AG09309 (cell line): ENCODE measurements at regions not wholly inside any gene's neighbourhood (a gene's known extent, or its start where the extent isn't known, plus 50 kb on each side); places are given as distances from the start of the nearest gene placed in this dataset.

Experiments
- DNase-seq: peaks from one replicate; pipeline ENCODE4 v3.0.0-alpha.2; 2010; ENCODE audit warnings: low read depth
- H3K4me3 ChIP-seq: 2 replicates; pipeline ENCODE4 v1.5.1; 2011; ENCODE audit warnings: mild to moderate bottlenecking, low read depth, low read length, moderate library complexity; ENCODE audit not compliant: control insufficient read depth
- CTCF ChIP-seq: IDR thresholded peaks from 2 replicates; pipeline ENCODE4 v1.5.1; 2011; ENCODE audit warnings: mild to moderate bottlenecking, low read depth, low read length, inconsistent platforms; ENCODE audit not compliant: insufficient read depth, control insufficient read depth; ENCODE audit errors: missing control alignments

GRCh38 chr9:78782858-78783257, 485.9 kb downstream of the PSAT1 start:
- TF ChIP-seq CTCF, result no peak
- no peak overlapping the region for H3K4me3 ChIP-seq
- DNase-seq, result no peak

GRCh38 chr9:78783743-78784142, 486.8 kb downstream of the PSAT1 start:
- no peak overlapping the region for H3K4me3 ChIP-seq
- no peak for DNase-seq
- TF ChIP-seq CTCF, result peak; percentile 22

- H3K4me3 ChIP-seq, result no peak overlapping the region
- DNase-seq, result no peak
- no peak for TF ChIP-seq CTCF
Observed at GRCh38 chr9:78786794-78787193, 489.9 kb downstream of the PSAT1 start.

GRCh38 chr9:78788101-78788500, 491.2 kb downstream of the PSAT1 start:
- no peak for DNase-seq
- no peak overlapping the region for H3K4me3 ChIP-seq
- TF ChIP-seq CTCF, result no peak

GRCh38 chr9:78791779-78792178, 494.9 kb downstream of the PSAT1 start:
- no peak overlapping the region for H3K4me3 ChIP-seq
- no peak for TF ChIP-seq CTCF
- DNase-seq, result no peak

GRCh38 chr9:78792745-78793144, 495.8 kb downstream of the PSAT1 start:
- DNase-seq, result no peak
- no peak overlapping the region for H3K4me3 ChIP-seq
- no peak for TF ChIP-seq CTCF

- H3K4me3 ChIP-seq, result no peak overlapping the region
- no peak for TF ChIP-seq CTCF
- DNase-seq, result no peak
Observed at GRCh38 chr9:78805771-78806170, 508.8 kb downstream of the PSAT1 start.
